ENCODE measurements at regions not wholly inside any gene's neighbourhood (a gene's known extent, or its start where the extent isn't known, plus 50 kb on each side); places are given as distances from the start of the nearest gene placed in this dataset.

- intact Hi-C loops (cut with micrococcal nuclease), result no loop called here
- CTCF ChIA-PET (ENCODE audit: low intra/inter-chr PET ratio), result no interaction called here
- ATAC-seq, result no peak
These were observed 146.2 kb upstream of the RFLNA start for GRCh38 chr12:124148481-124149273.

DNA sequence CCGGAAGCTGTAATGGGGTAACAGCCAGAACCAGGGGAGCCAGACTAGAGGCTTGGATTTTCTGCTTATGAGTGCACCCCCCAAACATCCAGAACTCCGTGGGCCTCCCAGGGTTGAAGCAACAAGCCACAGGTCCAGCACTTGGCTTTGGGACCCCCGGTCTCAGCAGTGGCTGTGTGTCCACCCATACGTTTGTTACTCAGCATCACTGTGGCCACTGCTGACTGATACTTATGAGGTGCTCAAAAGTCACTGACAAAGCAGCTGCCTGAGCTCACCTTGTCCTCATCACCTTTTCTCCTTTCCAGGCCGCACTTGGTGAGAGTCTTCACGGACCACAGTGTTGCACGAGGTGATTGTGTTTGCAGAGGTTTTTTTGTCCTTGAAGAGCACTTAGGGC lies 145.6 kb upstream of the RFLNA start:
- under 1% methylated on average over 7 of the region's 7 CpGs for WGBS (ENCODE audit: insufficient coverage, low coverage, missing lambda C conversion rate)
- Histone ChIP-seq H3K4me1 (replicated peaks in 1 of 2; ENCODE audit: control insufficient read depth in 2 of 2, insufficient read depth in 2 of 2, low read length in 2 of 2) (no peaks in the 10 kb centered on the region; a peak in 1 of 5 replicates), H3K9ac (ENCODE audit: insufficient read depth in 1 of 2, low read depth in 2 of 2, low read length in 2 of 2) (no peak overlapping the region), H3K27me3 (ENCODE audit: control insufficient read depth in 2 of 2, insufficient read depth in 2 of 2, low read length in 2 of 2) (peaks cover 5 to 50% of the 10 kb centered on the region in 2 experiments; a peak in 4 of 5 replicates), H3K36me3 (ENCODE audit: control insufficient read depth, insufficient read depth, low read length) (no peaks in the 10 kb centered on the region), H3K79me2 (ENCODE audit: control insufficient read depth, insufficient read depth, low read length) (no peaks in the 10 kb centered on the region), H3K27ac (ENCODE audit: extremely low read depth, low read depth, low read length) (no peak overlapping the region), H3K9me3 (replicated peaks; ENCODE audit: control insufficient read depth, insufficient read depth, low read depth, low read length) (no peaks in the 10 kb centered on the region; the same call in 1 of the 2 replicates), H4K20me1 (replicated peaks; ENCODE audit: control insufficient read depth, insufficient read depth, low read length) (no peaks in the 10 kb centered on the region), H3K9me1 (ENCODE audit: control insufficient read depth, insufficient read depth, low read length) (no peaks in the 10 kb centered on the region), H3K4me3 (no peak overlapping the region), H2AFZ (ENCODE audit: low read depth, low read length) (no peak overlapping the region), H3K4me2 (ENCODE audit: insufficient read depth, low read length) (no peak overlapping the region)
- TF ChIP-seq CBX1 (IDR thresholded peaks at IDR 0.05; ENCODE audit: low read depth) (no peak), NR4A1 (CRISPR knock-in tag; IDR thresholded peaks at IDR 0.05) (no peak), NR4A1 (tag; IDR thresholded peaks at IDR 0.05) (no peak), CEBPB (tag; IDR thresholded peaks at IDR 0.05) (no peak)
- TF ChIP-seq, protein P1, sequence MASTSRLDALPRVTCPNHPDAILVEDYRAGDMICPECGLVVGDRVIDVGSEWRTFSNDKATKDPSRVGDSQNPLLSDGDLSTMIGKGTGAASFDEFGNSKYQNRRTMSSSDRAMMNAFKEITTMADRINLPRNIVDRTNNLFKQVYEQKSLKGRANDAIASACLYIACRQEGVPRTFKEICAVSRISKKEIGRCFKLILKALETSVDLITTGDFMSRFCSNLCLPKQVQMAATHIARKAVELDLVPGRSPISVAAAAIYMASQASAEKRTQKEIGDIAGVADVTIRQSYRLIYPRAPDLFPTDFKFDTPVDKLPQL (IDR thresholded peaks at IDR 0.05; ENCODE audit: extremely low read depth, insufficient read length), result no peak
- intact Hi-C loops (cut with micrococcal nuclease) (no loop called here), in situ Hi-C loops (cut with MboI) (no loop called here)
- FAIRE-seq (no peak), ATAC-seq (no peak), DNase-seq (ENCODE audit: extremely low read depth in 1 of 4, low spot score in 3 of 4) (no peak)
- ChIA-PET POLR2A (interaction anchor here (0.6 to 0.8 kb wide), 3 partner anchors 123 to 170 kb away, joined by 3 read pairs; no protein-coding TSS in a partner anchor), CTCF (ENCODE audit: low intra/inter-chr PET ratio) (no interaction called here)
- BruUV-seq (replicated peaks), result no TSS peak

More at GRCh38 chr12:124148481-124149273, 146.2 kb upstream of the RFLNA start:
- no peak overlapping the region for H3K4me2 ChIP-seq (ENCODE audit: insufficient read depth, low read length)
- no peaks in the 10 kb centered on the region for H4K20me1 ChIP-seq (replicated peaks; ENCODE audit: control insufficient read depth, insufficient read depth, low read length)
- BruUV-seq (replicated peaks), result no TSS peak
- no peak overlapping the region for H3K27ac ChIP-seq (ENCODE audit: extremely low read depth, low read depth, low read length)
- H3K4me1 ChIP-seq (replicated peaks in 1 of 2; ENCODE audit: control insufficient read depth in 2 of 2, insufficient read depth in 2 of 2, low read length in 2 of 2), result no peaks in the 10 kb centered on the region; a peak in 1 of 5 replicates
- TF ChIP-seq CBX1 (IDR thresholded peaks at IDR 0.05; ENCODE audit: low read depth) (no peak), CBFB (CRISPR knock-in tag; IDR thresholded peaks at IDR 0.05) (no peak), LARP7 (IDR thresholded peaks at IDR 0.05) (no peak)
- TF ChIP-seq, protein P2, sequence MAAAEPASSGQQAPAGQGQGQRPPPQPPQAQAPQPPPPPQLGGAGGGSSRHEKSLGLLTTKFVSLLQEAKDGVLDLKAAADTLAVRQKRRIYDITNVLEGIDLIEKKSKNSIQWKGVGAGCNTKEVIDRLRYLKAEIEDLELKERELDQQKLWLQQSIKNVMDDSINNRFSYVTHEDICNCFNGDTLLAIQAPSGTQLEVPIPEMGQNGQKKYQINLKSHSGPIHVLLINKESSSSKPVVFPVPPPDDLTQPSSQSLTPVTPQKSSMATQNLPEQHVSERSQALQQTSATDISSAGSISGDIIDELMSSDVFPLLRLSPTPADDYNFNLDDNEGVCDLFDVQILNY (CRISPR knock-in tag; IDR thresholded peaks at IDR 0.05), result no peak
- no peak for DNase-seq (ENCODE audit: extremely low read depth in 1 of 4, low spot score in 3 of 4)
- H3K36me3 ChIP-seq (ENCODE audit: control insufficient read depth, insufficient read depth, low read length), result no peaks in the 10 kb centered on the region
- 5% methylated on average over 13 of the region's 13 CpGs for WGBS (ENCODE audit: insufficient coverage, low coverage, missing lambda C conversion rate)
- H3K27me3 ChIP-seq (ENCODE audit: control insufficient read depth in 2 of 2, insufficient read depth in 2 of 2, low read length in 2 of 2), result peaks cover 5 to 50% of the 10 kb centered on the region in 2 experiments; a peak in 4 of 5 replicates
- H3K9ac ChIP-seq (ENCODE audit: insufficient read depth in 1 of 2, low read depth in 2 of 2, low read length in 2 of 2), result no peak overlapping the region
- H3K9me1 ChIP-seq (ENCODE audit: control insufficient read depth, insufficient read depth, low read length), result no peaks in the 10 kb centered on the region
- in situ Hi-C loops (cut with MboI), result no loop called here
- H3K4me3 ChIP-seq, result no peak overlapping the region
- peak overlapping the region; percentile 59; the same call in 1 of the 2 replicates for H2AFZ ChIP-seq (ENCODE audit: low read depth, low read length)
- H3K9me3 ChIP-seq (replicated peaks; ENCODE audit: control insufficient read depth, insufficient read depth, low read depth, low read length), result no peaks in the 10 kb centered on the region; the same call in 1 of the 2 replicates
- POLR2A ChIA-PET, result interaction anchor here (0.6 to 1.2 kb wide), 4 partner anchors 9 to 170 kb away, joined by 3 read pairs; no protein-coding TSS in a partner anchor
- FAIRE-seq, result no peak
- H3K79me2 ChIP-seq (ENCODE audit: control insufficient read depth, insufficient read depth, low read length), result no peaks in the 10 kb centered on the region
